Caco-2 (cell line): ENCODE measurements at regions not wholly inside any gene's neighbourhood (a gene's known extent, or its start where the extent isn't known, plus 50 kb on each side); places are given as distances from the start of the nearest gene placed in this dataset.

Experiments
- BruUV-seq: library from RNA; stranded (reverse); fragments of 400-500 nt; replicated peaks from 2 replicates; lab custom pipeline; 2021; lab: Mats Ljungman, UMichigan
- CTCF ChIA-PET: fragments of 300-600 bp; sonication (Branson Sonifier 250); formaldehyde crosslinking; loops from one replicate; lab custom pipeline; 2022; ENCODE audit warnings: antibody characterized with exemption; lab: Charles Lee
- POLR2A ChIA-PET: fragments of 300-600 bp; sonication (Branson Sonifier 250); formaldehyde crosslinking; loops from one replicate; lab custom pipeline; 2022; ENCODE audit warnings: antibody characterized with exemption; lab: Charles Lee
- DNase-seq, 2 experiments: peaks; one replicate each; pipeline versions ENCODE4 v3.0.0 to v3.0.0-alpha.2; 2020 to 2022
- H3K27me3 ChIP-seq: replicated peaks from 2 replicates; pipeline ENCODE4 v1.6.0; 2011; ENCODE audit warnings: low read length; ENCODE audit not compliant: control insufficient read depth, insufficient read depth
- H3K36me3 ChIP-seq: 2 replicates; pipeline ENCODE4 v1.5.1; 2011; ENCODE audit warnings: low read length; ENCODE audit not compliant: control insufficient read depth, insufficient read depth
- H3K4me1 ChIP-seq: fragments of 250-450 bp; sonication (Bioruptor Pico); 2 replicates; pipeline ENCODE4 v1.5.1; 2020; ENCODE audit warnings: mild to moderate bottlenecking
- H3K4me3 ChIP-seq: 2 replicates; pipeline ENCODE4 v1.5.1; 2011; ENCODE audit warnings: low read depth, mild to moderate bottlenecking, control low read depth, low read length
- H3K9me3 ChIP-seq: fragments of 250-450 bp; sonication (Bioruptor Pico); 2 replicates; pipeline ENCODE4 v1.5.1; 2020; ENCODE audit warnings: mild to moderate bottlenecking, moderate library complexity
- H3K27ac Mint-ChIP-seq: one replicate; pipeline ENCODE4 v1.8.0; 2022; ENCODE audit warnings: mixed read lengths; ENCODE audit not compliant: unreplicated experiment
- H3K27me3 Mint-ChIP-seq: one replicate; pipeline ENCODE4 v1.8.0; 2022; ENCODE audit warnings: mixed read lengths; ENCODE audit not compliant: insufficient read depth, unreplicated experiment
- H3K36me3 Mint-ChIP-seq: one replicate; pipeline ENCODE4 v1.8.0; 2022; ENCODE audit warnings: mild to moderate bottlenecking, mixed read lengths; ENCODE audit not compliant: insufficient read depth, unreplicated experiment
- H3K4me1 Mint-ChIP-seq: one replicate; pipeline ENCODE4 v1.8.0; 2022; ENCODE audit warnings: low read depth, mixed read lengths; ENCODE audit not compliant: unreplicated experiment
- H3K4me3 Mint-ChIP-seq: one replicate; pipeline ENCODE4 v1.8.0; 2022; ENCODE audit warnings: mild to moderate bottlenecking, moderate library complexity, mixed read lengths; ENCODE audit not compliant: unreplicated experiment
- H3K9me3 Mint-ChIP-seq: one replicate; pipeline ENCODE4 v1.8.0; 2022; ENCODE audit warnings: mixed read lengths; ENCODE audit not compliant: unreplicated experiment
- intact Hi-C: fragments of 100-400 bp; cut with micrococcal nuclease; formaldehyde crosslinking; loops from one replicate; pipeline ENCODE4 v1.10.0; 2022; ENCODE audit not compliant: unreplicated experiment
- TF ChIP-seq, protein P1 (sequence below), 2 experiments: fragments of 200-600 bp in 1 of 2; IDR thresholded peaks; 1 replicate in 1 of 2; 2 replicates in 1 of 2; pipeline versions ENCODE4 v1.5.1 to v1.8.0; 2011 to 2022; ENCODE audit warnings: antibody characterized with exemption in 1 of 2, control low read depth in 1 of 2, inconsistent platforms in 1 of 2, low read depth in 1 of 2, low read length in 1 of 2, mild to moderate bottlenecking in 1 of 2, moderate library complexity in 1 of 2; ENCODE audit not compliant: insufficient read depth in 1 of 2, severe bottlenecking in 1 of 2, unreplicated experiment in 1 of 2

DNA sequence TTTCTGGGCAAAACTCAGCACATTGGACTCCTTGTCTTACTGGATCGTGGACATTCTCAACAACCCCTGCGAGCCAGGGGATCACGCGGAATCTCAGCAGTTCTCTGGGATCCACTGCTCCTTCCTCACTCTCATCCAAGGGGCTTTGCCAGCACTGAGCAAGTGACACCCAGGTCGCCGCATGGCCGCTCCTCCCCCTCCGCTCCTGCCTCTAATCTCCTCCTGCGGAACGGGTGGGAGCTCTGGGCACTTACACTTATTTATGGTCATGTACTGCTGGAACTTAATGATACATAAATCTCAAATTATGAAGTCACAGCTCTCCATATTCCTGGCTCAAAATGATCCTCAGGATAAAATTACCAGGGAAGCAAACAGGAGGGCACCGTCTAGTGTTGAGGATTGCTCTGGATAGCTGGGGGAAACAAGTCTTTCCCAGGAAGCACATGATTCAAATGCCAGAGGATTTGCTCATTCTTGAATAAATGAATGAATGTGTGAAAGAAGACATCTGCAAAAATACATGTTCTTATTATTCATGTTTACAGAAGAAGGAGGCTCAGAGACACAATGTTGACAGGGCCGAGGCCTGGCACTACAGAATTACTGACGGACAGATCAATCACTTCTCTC lies 1077.3 kb downstream of the TBC1D22A start:
- H3K4me1 Mint-ChIP-seq, result no peaks in the 10 kb centered on the region
- no TSS peak for BruUV-seq
- no peaks in the 10 kb centered on the region for H3K9me3 Mint-ChIP-seq
- H3K27ac Mint-ChIP-seq, result no peak overlapping the region
- ChIA-PET CTCF (no interaction called here), POLR2A (no interaction called here)
- Histone ChIP-seq H3K9me3 (no peaks in the 10 kb centered on the region), H3K4me3 (no peak overlapping the region), H3K36me3 (no peaks in the 10 kb centered on the region), H3K27me3 (no peaks in the 10 kb centered on the region), H3K4me1 (no peaks in the 10 kb centered on the region)
- TF ChIP-seq, protein P1, sequence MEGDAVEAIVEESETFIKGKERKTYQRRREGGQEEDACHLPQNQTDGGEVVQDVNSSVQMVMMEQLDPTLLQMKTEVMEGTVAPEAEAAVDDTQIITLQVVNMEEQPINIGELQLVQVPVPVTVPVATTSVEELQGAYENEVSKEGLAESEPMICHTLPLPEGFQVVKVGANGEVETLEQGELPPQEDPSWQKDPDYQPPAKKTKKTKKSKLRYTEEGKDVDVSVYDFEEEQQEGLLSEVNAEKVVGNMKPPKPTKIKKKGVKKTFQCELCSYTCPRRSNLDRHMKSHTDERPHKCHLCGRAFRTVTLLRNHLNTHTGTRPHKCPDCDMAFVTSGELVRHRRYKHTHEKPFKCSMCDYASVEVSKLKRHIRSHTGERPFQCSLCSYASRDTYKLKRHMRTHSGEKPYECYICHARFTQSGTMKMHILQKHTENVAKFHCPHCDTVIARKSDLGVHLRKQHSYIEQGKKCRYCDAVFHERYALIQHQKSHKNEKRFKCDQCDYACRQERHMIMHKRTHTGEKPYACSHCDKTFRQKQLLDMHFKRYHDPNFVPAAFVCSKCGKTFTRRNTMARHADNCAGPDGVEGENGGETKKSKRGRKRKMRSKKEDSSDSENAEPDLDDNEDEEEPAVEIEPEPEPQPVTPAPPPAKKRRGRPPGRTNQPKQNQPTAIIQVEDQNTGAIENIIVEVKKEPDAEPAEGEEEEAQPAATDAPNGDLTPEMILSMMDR (IDR thresholded peaks at IDR 0.05; ENCODE audit: insufficient read depth in 1 of 2, low read depth in 1 of 2, low read length in 1 of 2, severe bottlenecking in 1 of 2, unreplicated experiment in 1 of 2), result no peak
- no peaks in the 10 kb centered on the region for H3K36me3 Mint-ChIP-seq
- H3K4me3 Mint-ChIP-seq, result no peak overlapping the region
- no peaks in the 10 kb centered on the region for H3K27me3 Mint-ChIP-seq
- DNase-seq, result no peak
- intact Hi-C loops, result loop anchor here (5.0 kb wide), 1 partner anchor 387 kb away; no protein-coding TSS in a partner anchor

- H3K4me3 ChIP-seq, result no peak overlapping the region
- no TSS peak for BruUV-seq
Observed at GRCh38 chr22:47837703-47838102, 1075.3 kb downstream of the TBC1D22A start.

DNA sequence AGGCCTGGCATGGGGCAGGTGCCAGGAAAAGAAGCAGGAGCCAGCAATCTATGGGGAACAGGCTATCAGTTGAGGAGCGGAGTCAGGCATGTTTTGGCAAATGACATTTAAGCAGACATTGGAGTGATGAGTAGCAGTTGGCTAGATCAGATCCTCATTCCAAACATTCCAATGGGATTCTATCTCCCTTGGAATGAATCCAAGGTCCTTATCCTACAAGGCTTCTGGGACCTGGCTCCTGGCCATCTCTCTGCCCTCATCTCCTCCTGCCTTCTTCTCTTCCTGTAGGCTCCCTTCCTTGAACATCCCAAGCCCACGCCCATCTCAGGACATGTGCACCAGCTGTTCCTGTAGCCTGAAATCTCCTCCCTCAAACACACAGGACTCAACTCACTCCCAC lies 1074.5 kb downstream of the TBC1D22A start:
- H3K4me1 ChIP-seq, result no peaks in the 10 kb centered on the region
- H3K27me3 Mint-ChIP-seq, result no peaks in the 10 kb centered on the region
- ChIA-PET POLR2A (no interaction called here), CTCF (no interaction called here)
- H3K9me3 Mint-ChIP-seq, result no peaks in the 10 kb centered on the region
- DNase-seq, result no peak
- no peak overlapping the region for H3K27ac Mint-ChIP-seq
- H3K27me3 ChIP-seq, result no peaks in the 10 kb centered on the region
- TF ChIP-seq, protein P1 (IDR thresholded peaks at IDR 0.05; ENCODE audit: insufficient read depth in 1 of 2, low read depth in 1 of 2, low read length in 1 of 2, severe bottlenecking in 1 of 2, unreplicated experiment in 1 of 2), result no peak
- no peaks in the 10 kb centered on the region for H3K9me3 ChIP-seq
- no peak overlapping the region for H3K4me3 ChIP-seq
- no peaks in the 10 kb centered on the region for H3K36me3 ChIP-seq
- BruUV-seq, result no TSS peak
- intact Hi-C loops, result loop anchor here (5.0 kb wide), 1 partner anchor 385 kb away; no protein-coding TSS in a partner anchor
- no peaks in the 10 kb centered on the region for H3K4me1 Mint-ChIP-seq
- H3K4me3 Mint-ChIP-seq, result no peak overlapping the region
- peaks cover 6% of the 10 kb centered on the region for H3K36me3 Mint-ChIP-seq

More at GRCh38 chr22:47837703-47838102, 1075.3 kb downstream of the TBC1D22A start:
- no peaks in the 10 kb centered on the region for H3K9me3 ChIP-seq
- TF ChIP-seq, protein P1 (IDR thresholded peaks at IDR 0.05; ENCODE audit: insufficient read depth in 1 of 2, low read depth in 1 of 2, low read length in 1 of 2, severe bottlenecking in 1 of 2, unreplicated experiment in 1 of 2), result peak; percentile 39 to 51
- Mint-ChIP-seq H3K27me3 (no peaks in the 10 kb centered on the region), H3K4me1 (no peaks in the 10 kb centered on the region), H3K27ac (no peak overlapping the region), H3K9me3 (no peaks in the 10 kb centered on the region), H3K36me3 (peaks cover 6% of the 10 kb centered on the region), H3K4me3 (no peak overlapping the region)
- H3K27me3 ChIP-seq, result no peaks in the 10 kb centered on the region
- no peaks in the 10 kb centered on the region for H3K4me1 ChIP-seq
- POLR2A ChIA-PET, result no interaction called here
- peak in 1 of 2 experiments; percentile 38 for DNase-seq
- intact Hi-C loops, result loop anchor here (5.0 kb wide), 1 partner anchor 385 kb away; no protein-coding TSS in a partner anchor
- H3K36me3 ChIP-seq, result no peaks in the 10 kb centered on the region
- CTCF ChIA-PET, result no interaction called here
